ENCODE measurements at regions not wholly inside any gene's neighbourhood (a gene's known extent, or its start where the extent isn't known, plus 50 kb on each side); places are given as distances from the start of the nearest gene placed in this dataset.
"Not testable (repeated sequence)": the region's sequence is repeated elsewhere in the genome, so short reads cannot be mapped to it uniquely, and the experiment has no call there.

DNA sequence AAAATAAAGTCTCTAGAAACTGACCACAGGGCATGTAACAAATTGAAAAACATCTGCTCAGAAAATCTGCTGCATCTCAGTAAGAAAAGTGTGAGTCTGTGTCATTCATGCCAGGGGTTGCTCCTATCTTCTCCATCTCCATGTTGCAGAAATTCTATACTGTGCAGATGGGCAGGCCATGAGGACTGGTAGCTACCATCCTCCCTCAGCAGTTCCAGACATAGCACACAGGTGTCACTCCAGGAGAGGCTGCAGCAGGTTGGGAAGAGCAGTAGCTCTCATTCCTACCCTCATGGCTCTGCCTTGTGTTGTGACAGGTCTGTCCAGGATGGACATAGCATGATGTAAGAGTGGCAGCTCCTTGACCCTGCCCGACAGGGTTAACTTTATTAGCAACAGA, 173.4 kb downstream of the NDUFS4 start:
- in situ Hi-C loops (cut with MboI; ENCODE audit: low sequenced_read_pairs, unreplicated experiment) = no loop called here
- TF ChIP-seq, protein P1, sequence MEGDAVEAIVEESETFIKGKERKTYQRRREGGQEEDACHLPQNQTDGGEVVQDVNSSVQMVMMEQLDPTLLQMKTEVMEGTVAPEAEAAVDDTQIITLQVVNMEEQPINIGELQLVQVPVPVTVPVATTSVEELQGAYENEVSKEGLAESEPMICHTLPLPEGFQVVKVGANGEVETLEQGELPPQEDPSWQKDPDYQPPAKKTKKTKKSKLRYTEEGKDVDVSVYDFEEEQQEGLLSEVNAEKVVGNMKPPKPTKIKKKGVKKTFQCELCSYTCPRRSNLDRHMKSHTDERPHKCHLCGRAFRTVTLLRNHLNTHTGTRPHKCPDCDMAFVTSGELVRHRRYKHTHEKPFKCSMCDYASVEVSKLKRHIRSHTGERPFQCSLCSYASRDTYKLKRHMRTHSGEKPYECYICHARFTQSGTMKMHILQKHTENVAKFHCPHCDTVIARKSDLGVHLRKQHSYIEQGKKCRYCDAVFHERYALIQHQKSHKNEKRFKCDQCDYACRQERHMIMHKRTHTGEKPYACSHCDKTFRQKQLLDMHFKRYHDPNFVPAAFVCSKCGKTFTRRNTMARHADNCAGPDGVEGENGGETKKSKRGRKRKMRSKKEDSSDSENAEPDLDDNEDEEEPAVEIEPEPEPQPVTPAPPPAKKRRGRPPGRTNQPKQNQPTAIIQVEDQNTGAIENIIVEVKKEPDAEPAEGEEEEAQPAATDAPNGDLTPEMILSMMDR (IDR thresholded peaks at IDR 0.05; ENCODE audit: borderline replicate concordance, control extremely low read depth, extremely low read depth, insufficient read depth, missing control alignments) = no peak
- DNase-seq (ENCODE audit: low spot score) = no peak

DNA sequence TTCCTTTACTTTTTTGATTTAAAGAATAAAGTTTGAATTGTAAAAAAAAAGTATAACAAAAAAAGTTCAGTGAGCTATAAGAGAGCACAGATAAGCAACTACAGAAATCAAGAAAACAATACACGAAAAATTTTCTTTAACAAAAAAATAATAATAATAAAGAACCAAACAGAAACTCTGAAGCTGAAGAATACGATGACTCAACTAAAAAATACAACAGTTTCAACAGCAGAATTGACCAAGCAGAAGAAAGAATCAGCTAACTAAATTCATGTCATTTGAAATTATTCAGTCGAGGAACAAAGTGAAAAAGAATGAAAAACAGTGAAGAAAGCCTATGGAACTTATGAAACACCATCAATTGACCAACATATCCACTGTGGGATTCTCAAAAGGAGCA, 177.7 kb downstream of the NDUFS4 start:
- in situ Hi-C loops (cut with MboI; ENCODE audit: low sequenced_read_pairs, unreplicated experiment) = no loop called here
- DNase-seq (ENCODE audit: low spot score) = no peak
- TF ChIP-seq, protein P1 (IDR thresholded peaks at IDR 0.05; ENCODE audit: borderline replicate concordance, control extremely low read depth, extremely low read depth, insufficient read depth, missing control alignments) = no peak

DNA sequence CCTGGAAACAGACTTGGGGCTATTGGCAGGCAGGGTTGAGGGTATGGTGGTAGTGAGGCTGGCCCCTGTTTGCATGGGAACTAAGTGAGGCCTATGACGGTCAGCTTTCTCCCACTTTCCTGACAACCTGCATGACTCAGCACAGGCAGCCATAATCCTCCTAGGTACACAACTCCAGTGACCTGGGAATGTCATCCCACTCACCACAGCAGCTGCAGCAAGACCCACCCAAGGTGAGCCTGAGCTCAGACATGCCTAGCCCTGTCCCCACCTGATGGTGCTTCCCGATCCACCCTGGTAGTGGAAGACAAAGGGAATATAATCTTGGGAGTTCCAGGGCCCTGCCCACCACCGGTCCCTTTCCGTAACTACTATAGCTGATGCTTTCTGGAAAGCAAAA, 178.7 kb downstream of the NDUFS4 start:
- TF ChIP-seq, protein P1 (IDR thresholded peaks at IDR 0.05; ENCODE audit: borderline replicate concordance, control extremely low read depth, extremely low read depth, insufficient read depth, missing control alignments) = no peak
- in situ Hi-C loops (cut with MboI; ENCODE audit: low sequenced_read_pairs, unreplicated experiment) = no loop called here

DNA sequence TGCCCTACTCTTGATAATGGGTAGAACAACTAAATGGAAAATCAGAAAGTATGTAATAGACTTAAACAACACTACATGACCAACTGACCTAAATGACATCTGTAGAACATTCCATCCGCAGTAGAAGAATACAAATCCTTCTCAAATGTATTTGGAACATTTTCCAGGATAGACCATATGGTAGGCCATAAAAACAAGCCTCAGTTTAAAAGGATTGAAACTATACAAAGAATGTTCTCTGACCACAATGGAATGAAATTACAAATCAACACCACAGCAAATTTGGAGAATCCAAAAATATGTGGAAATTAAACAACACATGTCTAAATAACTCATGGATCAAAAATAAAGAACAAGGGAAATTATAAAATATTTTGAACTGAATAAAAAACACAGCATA, 189.2 kb downstream of the NDUFS4 start:
- TF ChIP-seq, protein P1 (IDR thresholded peaks at IDR 0.05; ENCODE audit: borderline replicate concordance, control extremely low read depth, extremely low read depth, insufficient read depth, missing control alignments) = no peak
- no peak for DNase-seq (ENCODE audit: low spot score)
- in situ Hi-C loops (cut with MboI; ENCODE audit: low sequenced_read_pairs, unreplicated experiment) = no loop called here

More for the DNA sequence above, 178.7 kb downstream of the NDUFS4 start:
- no peak for DNase-seq (ENCODE audit: low spot score)

DNA sequence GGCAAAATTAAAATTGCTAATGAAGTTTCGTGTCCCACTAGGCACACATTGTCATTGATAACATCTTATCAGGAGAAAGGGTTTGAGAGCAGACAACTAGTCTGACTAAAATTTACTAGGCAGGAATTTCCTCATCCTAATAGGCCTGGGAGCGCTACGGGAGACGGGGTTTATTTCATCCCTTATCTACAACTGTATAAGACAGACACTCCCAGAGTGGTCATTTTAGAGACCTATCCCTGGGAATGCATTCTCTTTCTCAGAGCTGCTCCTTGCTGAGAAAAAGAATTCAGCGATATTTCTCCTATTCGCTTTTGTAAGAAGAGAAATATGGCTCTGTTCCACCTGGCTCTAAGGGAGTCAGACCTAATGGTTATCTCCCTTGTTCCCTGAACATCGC, 191.8 kb downstream of the NDUFS4 start:
- in situ Hi-C loops (cut with MboI; ENCODE audit: low sequenced_read_pairs, unreplicated experiment); DNase-seq (ENCODE audit: low spot score): not testable (repeated sequence)

DNA sequence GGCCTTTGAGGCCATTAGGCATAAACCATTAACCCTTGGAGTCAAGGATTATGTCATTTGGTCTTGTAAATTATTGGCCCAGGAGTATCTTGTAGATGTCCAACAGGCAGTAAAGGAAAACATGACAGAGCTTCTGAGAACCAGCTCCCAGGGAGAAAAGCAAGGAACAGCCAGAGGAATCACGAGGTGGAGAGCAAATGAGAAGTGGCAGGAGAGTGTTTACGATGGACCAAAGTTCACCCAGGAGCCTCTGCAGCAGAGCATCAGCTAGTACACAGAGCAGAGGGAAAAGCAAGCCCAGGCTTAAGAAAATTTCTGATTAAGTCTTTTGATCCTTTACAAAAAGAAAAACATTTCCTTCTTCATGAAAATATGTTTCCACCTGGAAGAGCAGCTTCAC, 206.2 kb downstream of the NDUFS4 start:
- in situ Hi-C loops (cut with MboI; ENCODE audit: low sequenced_read_pairs, unreplicated experiment) = no loop called here
- DNase-seq (ENCODE audit: low spot score) = no peak
- TF ChIP-seq, protein P1 (IDR thresholded peaks at IDR 0.05; ENCODE audit: borderline replicate concordance, control extremely low read depth, extremely low read depth, insufficient read depth, missing control alignments) = no peak

DNA sequence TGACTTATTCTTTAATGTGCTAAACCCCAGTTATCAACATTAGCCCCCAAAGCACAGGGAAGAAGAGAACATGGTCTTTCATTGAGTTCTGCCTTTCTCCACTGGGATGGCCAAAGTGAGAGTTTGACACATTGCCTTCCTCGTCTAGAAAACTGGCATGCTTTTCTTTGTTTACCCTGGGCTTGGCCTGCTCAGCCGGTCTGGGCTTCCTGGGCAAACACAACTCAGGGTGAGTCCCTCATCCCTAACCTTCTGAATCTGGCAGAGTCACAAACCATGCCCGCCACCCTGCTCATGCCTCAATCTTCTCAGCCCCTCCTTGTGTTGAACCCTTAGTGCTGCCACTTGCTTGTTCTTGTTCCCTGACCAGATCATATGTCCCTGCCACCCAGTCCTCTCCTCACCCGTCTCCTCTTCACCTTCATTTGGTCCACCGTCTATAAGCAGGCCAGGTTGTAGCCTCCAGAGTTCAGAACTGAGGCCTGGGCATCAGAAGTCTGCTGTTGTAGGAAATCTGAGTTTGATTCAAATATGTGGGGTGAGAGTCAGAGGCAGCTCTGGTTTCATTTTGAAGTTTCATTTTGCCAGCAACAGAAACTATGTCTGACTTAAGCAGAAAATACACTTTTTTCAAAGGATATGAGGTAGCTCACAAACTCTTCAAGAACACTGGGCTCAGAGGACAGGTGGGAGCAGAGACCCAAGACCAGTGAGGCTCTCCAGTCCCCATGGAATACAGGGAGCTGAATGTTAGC, 217.6 kb downstream of the NDUFS4 start:
- in situ Hi-C loops (cut with MboI; ENCODE audit: low sequenced_read_pairs, unreplicated experiment) = no loop called here
- DNase-seq (ENCODE audit: low spot score) = no peak

More for the DNA sequence above, 217.6 kb downstream of the NDUFS4 start:
- TF ChIP-seq, protein P1 (IDR thresholded peaks at IDR 0.05; ENCODE audit: borderline replicate concordance, control extremely low read depth, extremely low read depth, insufficient read depth, missing control alignments) = no peak

Data from GM13976 (cell line).